CD4-positive, alpha-beta T cell (primary cell): ENCODE measurements at regions not wholly inside any gene's neighbourhood (a gene's known extent, or its start where the extent isn't known, plus 50 kb on each side); places are given as distances from the start of the nearest gene placed in this dataset.
"Not testable (repeated sequence)": the region's sequence is repeated elsewhere in the genome, so short reads cannot be mapped to it uniquely, and the experiment has no call there.

Source experiments
- ATAC-seq: fragments of 200-7000 bp; cut with Tn5 transposase; one replicate; pipeline ENCODE4 v1.10.0; 2022; ENCODE audit warnings: mild to moderate bottlenecking; ENCODE audit not compliant: poor library complexity
- CTCF ChIA-PET: fragments of 350-600 bp; sonication (Branson Sonifier 250); formaldehyde crosslinking; loops from one replicate; lab custom pipeline; 2021; ENCODE audit warnings: antibody characterized with exemption, inconsistent platforms; lab: Charles Lee
- POLR2A ChIA-PET: fragments of 350-600 bp; sonication (Branson Sonifier 250); formaldehyde crosslinking; loops from one replicate; lab custom pipeline; 2021; ENCODE audit warnings: antibody characterized with exemption, inconsistent platforms; lab: Charles Lee
- DNase-seq, 14 experiments: peaks; one replicate each; pipeline ENCODE4 v3.0.0-alpha.2; 2013 to 2020; ENCODE audit warnings: mixed read lengths in 2 of 14
- H3K27ac ChIP-seq, 2 donors: one replicate each; pipeline versions ENCODE4 v1.5.1 to v1.7.0; 2013; ENCODE audit warnings: low read length in 2 of 2, low read depth in 1 of 2, mild to moderate bottlenecking in 1 of 2
- H3K27me3 ChIP-seq, 2 experiments: 1 replicate in 1 of 2; 2 replicates in 1 of 2; pipeline versions ENCODE4 v1.6.1 to v1.7.0; 2013; ENCODE audit warnings: low read length in 2 of 2, control low read depth in 1 of 2, mild to moderate bottlenecking in 1 of 2, moderate library complexity in 1 of 2; ENCODE audit not compliant: insufficient read depth in 2 of 2, control insufficient read depth in 1 of 2
- H3K36me3 ChIP-seq: one replicate; pipeline ENCODE4 v1.6.1; 2013; ENCODE audit warnings: low read length, control low read depth; ENCODE audit not compliant: insufficient read depth
- H3K4me1 ChIP-seq: one replicate; pipeline ENCODE4 v1.6.1; 2013; ENCODE audit warnings: low read length, control low read depth; ENCODE audit not compliant: insufficient read depth
- H3K4me3 ChIP-seq: one replicate; pipeline ENCODE4 v1.5.1; 2013; ENCODE audit warnings: mild to moderate bottlenecking, low read length, moderate library complexity
- H3K9me3 ChIP-seq, 2 experiments: 1 replicate in 1 of 2; 2 replicates in 1 of 2; pipeline versions ENCODE4 v1.6.1 to v1.7.0; 2013; ENCODE audit warnings: low read length in 2 of 2, mild to moderate bottlenecking in 2 of 2, control low read depth in 1 of 2, moderate library complexity in 1 of 2; ENCODE audit not compliant: control insufficient read depth in 1 of 2, insufficient read depth in 1 of 2
- H3K27ac Mint-ChIP-seq: one replicate; pipeline ENCODE4 v1.8.0; 2020; ENCODE audit warnings: mixed read lengths
- H3K27me3 Mint-ChIP-seq: one replicate; pipeline ENCODE4 v1.8.0; 2021; ENCODE audit warnings: mixed read lengths
- H3K36me3 Mint-ChIP-seq: one replicate; pipeline ENCODE4 v1.8.0; 2021; ENCODE audit warnings: low read depth, mixed read lengths
- H3K4me1 Mint-ChIP-seq: one replicate; pipeline ENCODE4 v1.8.0; 2021; ENCODE audit warnings: low read depth, mixed read lengths
- H3K4me3 Mint-ChIP-seq: one replicate; pipeline ENCODE4 v1.8.0; 2020; ENCODE audit warnings: mild to moderate bottlenecking, mixed read lengths
- H3K9me3 Mint-ChIP-seq: one replicate; pipeline ENCODE4 v1.8.0; 2020; ENCODE audit warnings: mixed read lengths
- CTCF ChIP-seq: fragments of 200-600 bp; IDR thresholded peaks from one replicate; pipeline ENCODE4 v1.8.0; 2022; ENCODE audit warnings: antibody characterized with exemption, mild to moderate bottlenecking
- intact Hi-C, 2 experiments: fragments of 100-400 bp; cut with DNase I in 1 of 2; cut with micrococcal nuclease in 1 of 2; formaldehyde crosslinking; loops; one replicate each; pipeline versions ENCODE4 v1.15.1 to v1.9.0; 2023 to 2025; cut with DNase I, micrococcal nuclease

GRCh38 chr9:107569174-107569573 lies 79.6 kb upstream of the KLF4 start:
- H3K4me3 ChIP-seq: no peak overlapping the region
- CTCF ChIA-PET: no interaction called here
- no peaks in the 10 kb centered on the region for H3K36me3 ChIP-seq
- POLR2A ChIA-PET: no interaction called here
- no peak overlapping the region for H3K27ac ChIP-seq
- Mint-ChIP-seq H3K27ac (no peak overlapping the region), H3K36me3 (no peaks in the 10 kb centered on the region), H3K4me3 (no peak overlapping the region), H3K4me1 (no peaks in the 10 kb centered on the region), H3K27me3 (no peaks in the 10 kb centered on the region), H3K9me3 (no peaks in the 10 kb centered on the region)
- peaks cover 0 to 4% of the 10 kb centered on the region in 2 experiments for H3K9me3 ChIP-seq
- H3K27me3 ChIP-seq: no peaks in the 10 kb centered on the region
- intact Hi-C loops: no loop called here
- no peaks in the 10 kb centered on the region for H3K4me1 ChIP-seq
- ATAC-seq (no peak), DNase-seq (no peak)
- no peak for TF ChIP-seq CTCF

- ATAC-seq, intact Hi-C loops, H3K27me3 ChIP-seq, DNase-seq, H3K4me3 ChIP-seq, H3K27ac ChIP-seq, POLR2A ChIA-PET, H3K27ac Mint-ChIP-seq, H3K4me1 Mint-ChIP-seq, H3K4me1 ChIP-seq, CTCF ChIA-PET, H3K4me3 Mint-ChIP-seq, H3K9me3 ChIP-seq, H3K27me3 Mint-ChIP-seq, H3K36me3 ChIP-seq, H3K9me3 Mint-ChIP-seq, H3K36me3 Mint-ChIP-seq: not testable (repeated sequence)
These were observed 78.8 kb upstream of the KLF4 start for GRCh38 chr9:107568406-107568805.

- CTCF ChIA-PET: no interaction called here
- Histone ChIP-seq H3K27me3 (no peaks in the 10 kb centered on the region), H3K27ac (no peak overlapping the region), H3K4me1 (no peaks in the 10 kb centered on the region), H3K36me3 (no peaks in the 10 kb centered on the region), H3K4me3 (no peak overlapping the region), H3K9me3 (peaks cover 0 to 4% of the 10 kb centered on the region in 2 experiments)
- TF ChIP-seq CTCF: no peak
- Mint-ChIP-seq H3K4me1 (no peaks in the 10 kb centered on the region), H3K4me3 (no peak overlapping the region), H3K36me3 (no peaks in the 10 kb centered on the region), H3K27ac (no peak overlapping the region), H3K27me3 (no peaks in the 10 kb centered on the region), H3K9me3 (no peaks in the 10 kb centered on the region)
- POLR2A ChIA-PET: no interaction called here
- intact Hi-C loops: no loop called here
- DNase-seq (no peak), ATAC-seq (no peak)
These were observed 77.9 kb upstream of the KLF4 start for GRCh38 chr9:107567462-107567861.

- POLR2A ChIA-PET: no interaction called here
- H3K27ac Mint-ChIP-seq: no peak overlapping the region
- H3K4me3 Mint-ChIP-seq: no peak overlapping the region
- Histone ChIP-seq H3K4me3 (no peak overlapping the region), H3K36me3 (no peaks in the 10 kb centered on the region), H3K27ac (no peak overlapping the region), H3K9me3 (peaks cover 0 to 4% of the 10 kb centered on the region in 2 experiments), H3K4me1 (no peaks in the 10 kb centered on the region), H3K27me3 (no peaks in the 10 kb centered on the region)
- TF ChIP-seq CTCF: no peak
- H3K4me1 Mint-ChIP-seq: no peaks in the 10 kb centered on the region
- DNase-seq (no peak), ATAC-seq (no peak)
- H3K36me3 Mint-ChIP-seq: no peaks in the 10 kb centered on the region
- intact Hi-C loops: no loop called here
- no peaks in the 10 kb centered on the region for H3K27me3 Mint-ChIP-seq
- CTCF ChIA-PET: no interaction called here
- H3K9me3 Mint-ChIP-seq: no peaks in the 10 kb centered on the region
These were observed 77.1 kb upstream of the KLF4 start for GRCh38 chr9:107566611-107567061.
